SK-N-MC (cell line): ENCODE measurements at regions not wholly inside any gene's neighbourhood (a gene's known extent, or its start where the extent isn't known, plus 50 kb on each side); places are given as distances from the start of the nearest gene placed in this dataset.
A peak's percentile ranks its signal among the peaks of the same experiment; 100 is the strongest.

Experiments used
- DNase-seq: peaks from one replicate; pipeline ENCODE4 v3.0.0-alpha.2; 2011; ENCODE audit warnings: low read depth, low spot score
- H3K27ac ChIP-seq: fragments of 200-600 bp; sonication (generic); 2 replicates; pipeline ENCODE4 v1.5.1; 2016; ENCODE audit warnings: mixed run types
- H3K36me3 ChIP-seq: fragments of 200-600 bp; sonication (generic); 2 replicates; pipeline ENCODE4 v1.6.1; 2017; ENCODE audit warnings: antibody characterized with exemption, low read length, mixed read lengths; ENCODE audit not compliant: insufficient read depth
- H3K4me3 ChIP-seq: fragments of 200-600 bp; sonication (generic); 2 replicates; pipeline ENCODE4 v1.5.1; 2016
- H3K9ac ChIP-seq: fragments of 200-600 bp; sonication (generic); 2 replicates; pipeline ENCODE4 v1.8.0; 2017; ENCODE audit warnings: mixed run types, mixed read lengths; ENCODE audit not compliant: insufficient read length
- H3K9me3 ChIP-seq: fragments of 200-600 bp; sonication (generic); 2 replicates; pipeline ENCODE4 v1.6.1; 2017; ENCODE audit warnings: low read depth, mild to moderate bottlenecking, antibody characterized with exemption, low read length, moderate library complexity, mixed read lengths
- EZH2 ChIP-seq: fragments of 200-600 bp; sonication (generic); IDR thresholded peaks from one replicate; pipeline ENCODE4 v1.6.1; 2017; ENCODE audit warnings: antibody characterized with exemption
- FOXP2 ChIP-seq: optimal IDR thresholded peaks from 2 replicates; pipeline ENCODE3; 2011; ENCODE audit warnings: mild to moderate bottlenecking, moderate library complexity; ENCODE audit not compliant: insufficient read depth; ENCODE audit errors: extremely low read length, control extremely low read depth
- POLR2AphosphoS5 ChIP-seq: IDR thresholded peaks from 2 replicates; pipeline ENCODE4 v1.6.1; 2012; ENCODE audit warnings: mild to moderate bottlenecking, low read depth, low read length, borderline replicate concordance

GRCh38 chr3:194283221-194284006 is 67.7 kb downstream of the CPN2 start:
- TF ChIP-seq FOXP2 (no peak), POLR2AphosphoS5 (no peak), EZH2 (no peak)
- Histone ChIP-seq H3K9me3 (no peaks in the 10 kb centered on the region), H3K36me3 (no peaks in the 10 kb centered on the region), H3K27ac (peak overlapping the region; percentile 28; the same call in 1 of the 2 replicates), H3K4me3 (no peak overlapping the region), H3K9ac (no peak overlapping the region)
- DNase-seq: no peak

GRCh38 chr3:194284351-194284750 is 66.8 kb downstream of the CPN2 start:
- no peaks in the 10 kb centered on the region for H3K9me3 ChIP-seq
- H3K9ac ChIP-seq: no peak overlapping the region
- no peak for TF ChIP-seq FOXP2
- TF ChIP-seq POLR2AphosphoS5: no peak
- TF ChIP-seq EZH2: no peak
- H3K4me3 ChIP-seq: no peak overlapping the region
- no peak for DNase-seq
- no peak overlapping the region for H3K27ac ChIP-seq
- no peaks in the 10 kb centered on the region for H3K36me3 ChIP-seq

GRCh38 chr3:194285024-194285849 is 65.9 kb downstream of the CPN2 start:
- H3K9me3 ChIP-seq: no peaks in the 10 kb centered on the region
- no peak for DNase-seq
- 0 out of 2 replicates have a peak overlapping the region, but pooled peaks have one; percentile 12 for H3K4me3 ChIP-seq
- H3K36me3 ChIP-seq: no peaks in the 10 kb centered on the region
- peak overlapping the region; percentile 66 for H3K9ac ChIP-seq
- peak overlapping the region; percentile 81 for H3K27ac ChIP-seq
- TF ChIP-seq FOXP2 (no peak), POLR2AphosphoS5 (no peak), EZH2 (no peak)

- no peak for DNase-seq
- TF ChIP-seq EZH2 (no peak), FOXP2 (no peak), POLR2AphosphoS5 (no peak)
- Histone ChIP-seq H3K9me3 (no peaks in the 10 kb centered on the region), H3K36me3 (no peaks in the 10 kb centered on the region), H3K9ac (peak overlapping the region; percentile 66), H3K27ac (peak overlapping the region; percentile 81), H3K4me3 (0 out of 2 replicates have a peak overlapping the region, but pooled peaks have one; percentile 12)
Observed at GRCh38 chr3:194285850-194286197, 65.3 kb downstream of the CPN2 start.

- Histone ChIP-seq H3K4me3 (no peak overlapping the region), H3K27ac (peak overlapping the region; percentile 81), H3K9me3 (no peaks in the 10 kb centered on the region), H3K36me3 (no peaks in the 10 kb centered on the region), H3K9ac (peak overlapping the region; percentile 66)
- TF ChIP-seq POLR2AphosphoS5 (no peak), EZH2 (no peak), FOXP2 (no peak)
- DNase-seq: no peak
Observed at GRCh38 chr3:194286375-194287146, 64.6 kb downstream of the CPN2 start.

GRCh38 chr3:194287374-194287773 is 63.8 kb downstream of the CPN2 start:
- no peak overlapping the region for H3K9ac ChIP-seq
- H3K9me3 ChIP-seq: no peaks in the 10 kb centered on the region
- TF ChIP-seq POLR2AphosphoS5 (no peak), EZH2 (no peak), FOXP2 (no peak)
- no peak overlapping the region for H3K4me3 ChIP-seq
- DNase-seq: no peak
- no peaks in the 10 kb centered on the region for H3K36me3 ChIP-seq
- no peak overlapping the region for H3K27ac ChIP-seq

GRCh38 chr3:194287977-194288706 is 63.0 kb downstream of the CPN2 start:
- no peak overlapping the region for H3K9ac ChIP-seq
- H3K4me3 ChIP-seq: no peak overlapping the region
- TF ChIP-seq EZH2 (no peak), POLR2AphosphoS5 (no peak), FOXP2 (no peak)
- no peak overlapping the region for H3K27ac ChIP-seq
- DNase-seq: no peak
- H3K9me3 ChIP-seq: no peaks in the 10 kb centered on the region
- no peaks in the 10 kb centered on the region for H3K36me3 ChIP-seq
